HG02870 (cell line): ENCODE measurements at regions not wholly inside any gene's neighbourhood (a gene's known extent, or its start where the extent isn't known, plus 50 kb on each side); places are given as distances from the start of the nearest gene placed in this dataset.
A peak's percentile ranks its signal among the peaks of the same experiment; 100 is the strongest.
"Not testable (repeated sequence)": the region's sequence is repeated elsewhere in the genome, so short reads cannot be mapped to it uniquely, and the experiment has no call there.

Experiments
- ATAC-seq: cut with Tn5 transposase; IDR thresholded peaks from one replicate; pipeline ENCODE4 v1.9.1; 2021; ENCODE audit warnings: mild to moderate bottlenecking, moderate library complexity; ENCODE audit not compliant: unreplicated experiment

GRCh38 chr6:141123497-141123896, 1009.2 kb upstream of the GJE1 start:
- no peak for ATAC-seq

GRCh38 chr6:141123049-141123448, 1009.7 kb upstream of the GJE1 start:
- no peak for ATAC-seq

GRCh38 chr6:141118991-141119390, 1013.7 kb upstream of the GJE1 start:
- ATAC-seq = no peak

GRCh38 chr6:141117874-141118273, 1014.9 kb upstream of the GJE1 start:
- no peak for ATAC-seq

- ATAC-seq = no peak
These were observed 1022.2 kb upstream of the GJE1 start for GRCh38 chr6:141110481-141110880.

GRCh38 chr6:141107591-141108160, 1025.0 kb upstream of the GJE1 start:
- ATAC-seq = no peak

GRCh38 chr6:141105481-141105880, 1027.2 kb upstream of the GJE1 start:
- ATAC-seq = no peak

- ATAC-seq = no peak
These were observed 1029.5 kb upstream of the GJE1 start for GRCh38 chr6:141103246-141103645.

GRCh38 chr6:141097471-141097870, 1035.3 kb upstream of the GJE1 start:
- no peak for ATAC-seq

GRCh38 chr6:141095308-141095707, 1037.4 kb upstream of the GJE1 start:
- no peak for ATAC-seq

- no peak for ATAC-seq
These were observed 1044.6 kb upstream of the GJE1 start for GRCh38 chr6:141088171-141088570.

GRCh38 chr6:141077355-141078333, 1055.1 kb upstream of the GJE1 start:
- ATAC-seq = peak; percentile 96

- no peak for ATAC-seq
These were observed 1075.0 kb upstream of the GJE1 start for GRCh38 chr6:141057761-141058160.

GRCh38 chr6:141056945-141057625, 1075.6 kb upstream of the GJE1 start:
- ATAC-seq = no peak

- ATAC-seq = no peak
These were observed 1082.3 kb upstream of the GJE1 start for GRCh38 chr6:141050471-141050870.

- ATAC-seq = no peak
These were observed 1084.3 kb upstream of the GJE1 start for GRCh38 chr6:141048451-141048850.

GRCh38 chr6:141046496-141046895, 1086.2 kb upstream of the GJE1 start:
- ATAC-seq = not testable (repeated sequence)

GRCh38 chr6:141041596-141042087, 1091.1 kb upstream of the GJE1 start:
- ATAC-seq = no peak

GRCh38 chr6:141035312-141036200, 1097.2 kb upstream of the GJE1 start:
- no peak for ATAC-seq

- ATAC-seq = no peak
These were observed 1099.6 kb upstream of the GJE1 start for GRCh38 chr6:141033101-141033500.
